ENCODE measurements at regions not wholly inside any gene's neighbourhood (a gene's known extent, or its start where the extent isn't known, plus 50 kb on each side); places are given as distances from the start of the nearest gene placed in this dataset.

GRCh38 chr2:176501617-176502016 is 232.4 kb downstream of the MTX2 start:
- TF ChIP-seq PATZ1 (CRISPR knock-in tag; IDR thresholded peaks at IDR 0.05; ENCODE audit: borderline replicate concordance), result no peak
- no peak for TF ChIP-seq ZNF8 (CRISPR knock-in tag; IDR thresholded peaks at IDR 0.05)
- TF ChIP-seq CREB5 (CRISPR knock-in tag; IDR thresholded peaks at IDR 0.05; ENCODE audit: low read depth), result no peak
- TF ChIP-seq BACH2 (CRISPR knock-in tag; IDR thresholded peaks at IDR 0.05; ENCODE audit: borderline replicate concordance), result no peak
- TF ChIP-seq POU6F1 (CRISPR knock-in tag; IDR thresholded peaks at IDR 0.05; ENCODE audit: borderline replicate concordance, low read depth), result no peak
